ENCODE measurements at regions not wholly inside any gene's neighbourhood (a gene's known extent, or its start where the extent isn't known, plus 50 kb on each side); places are given as distances from the start of the nearest gene placed in this dataset.
A peak's percentile ranks its signal among the peaks of the same experiment; 100 is the strongest.

DNA sequence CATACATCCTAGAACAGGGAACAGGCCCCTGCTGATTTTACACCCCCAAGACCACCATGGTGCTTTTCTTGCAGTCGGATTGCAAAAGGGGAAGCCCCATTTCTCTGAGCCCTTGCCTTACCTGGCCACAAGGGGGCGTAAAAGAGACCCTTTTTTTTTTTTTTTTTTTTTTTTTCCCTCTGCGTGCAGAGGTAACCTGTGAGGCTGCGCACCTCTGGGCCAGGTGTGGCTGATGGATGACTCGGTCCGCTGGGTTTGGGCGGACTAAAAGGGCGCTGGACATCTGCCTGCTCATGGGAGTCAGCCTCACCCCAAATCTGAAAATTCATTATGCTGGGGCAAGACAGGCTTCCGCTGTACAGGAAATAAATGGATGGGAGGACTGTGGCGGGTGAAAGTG is 281.0 kb downstream of the CBLN1 start:
- TF ChIP-seq, protein P1, sequence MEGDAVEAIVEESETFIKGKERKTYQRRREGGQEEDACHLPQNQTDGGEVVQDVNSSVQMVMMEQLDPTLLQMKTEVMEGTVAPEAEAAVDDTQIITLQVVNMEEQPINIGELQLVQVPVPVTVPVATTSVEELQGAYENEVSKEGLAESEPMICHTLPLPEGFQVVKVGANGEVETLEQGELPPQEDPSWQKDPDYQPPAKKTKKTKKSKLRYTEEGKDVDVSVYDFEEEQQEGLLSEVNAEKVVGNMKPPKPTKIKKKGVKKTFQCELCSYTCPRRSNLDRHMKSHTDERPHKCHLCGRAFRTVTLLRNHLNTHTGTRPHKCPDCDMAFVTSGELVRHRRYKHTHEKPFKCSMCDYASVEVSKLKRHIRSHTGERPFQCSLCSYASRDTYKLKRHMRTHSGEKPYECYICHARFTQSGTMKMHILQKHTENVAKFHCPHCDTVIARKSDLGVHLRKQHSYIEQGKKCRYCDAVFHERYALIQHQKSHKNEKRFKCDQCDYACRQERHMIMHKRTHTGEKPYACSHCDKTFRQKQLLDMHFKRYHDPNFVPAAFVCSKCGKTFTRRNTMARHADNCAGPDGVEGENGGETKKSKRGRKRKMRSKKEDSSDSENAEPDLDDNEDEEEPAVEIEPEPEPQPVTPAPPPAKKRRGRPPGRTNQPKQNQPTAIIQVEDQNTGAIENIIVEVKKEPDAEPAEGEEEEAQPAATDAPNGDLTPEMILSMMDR (IDR thresholded peaks at IDR 0.05; ENCODE audit: poor library complexity): peak; percentile 46
- TF ChIP-seq EZH2 (IDR thresholded peaks at IDR 0.05; ENCODE audit: borderline replicate concordance) (no peak), EZH2phosphoT487 (IDR thresholded peaks at IDR 0.05; ENCODE audit: low read depth, severe bottlenecking, unreplicated experiment) (no peak)

Data from hepatocyte (in vitro differentiated cells).